Mesendoderm (in vitro differentiated cells): ENCODE measurements at regions not wholly inside any gene's neighbourhood (a gene's known extent, or its start where the extent isn't known, plus 50 kb on each side); places are given as distances from the start of the nearest gene placed in this dataset.

Source experiments
- DNase-seq: peaks from one replicate; pipeline ENCODE4 v3.0.0; 2013
- H2AK5ac ChIP-seq: 2 replicates; pipeline ENCODE4 v1.6.1; 2013; ENCODE audit warnings: low read length, inconsistent platforms
- H2BK120ac ChIP-seq: 2 replicates; pipeline ENCODE4 v1.6.1; 2013; ENCODE audit warnings: low read depth, mild to moderate bottlenecking, low read length, moderate library complexity, mixed read lengths
- H2BK15ac ChIP-seq: replicated peaks from 2 replicates; pipeline ENCODE4 v1.6.1; 2013; ENCODE audit warnings: low read depth, mild to moderate bottlenecking, moderate library complexity
- H2BK5ac ChIP-seq: 2 replicates; pipeline ENCODE4 v1.6.1; 2013; ENCODE audit warnings: low read length, inconsistent platforms
- H3K18ac ChIP-seq: 2 replicates; pipeline ENCODE4 v1.6.1; 2013; ENCODE audit warnings: mild to moderate bottlenecking, low read length, mixed read lengths
- H3K23ac ChIP-seq: one replicate; pipeline ENCODE4 v1.6.1; 2013; ENCODE audit warnings: low read length
- H3K27ac ChIP-seq: 2 replicates; pipeline ENCODE4 v1.5.1; 2013; ENCODE audit warnings: low read depth, mild to moderate bottlenecking, inconsistent platforms, low read length, moderate library complexity
- H3K27me3 ChIP-seq: 2 replicates; pipeline ENCODE4 v1.6.1; 2013; ENCODE audit warnings: low read length, control low read depth, mild to moderate bottlenecking, inconsistent platforms; ENCODE audit not compliant: insufficient read depth, poor library complexity
- H3K36me3 ChIP-seq: 2 replicates; pipeline ENCODE4 v1.6.1; 2013; ENCODE audit warnings: low read length, inconsistent platforms; ENCODE audit not compliant: control insufficient read depth, insufficient read depth
- H3K4ac ChIP-seq: one replicate; pipeline ENCODE4 v1.6.1; 2013; ENCODE audit warnings: low read depth, mild to moderate bottlenecking, low read length, moderate library complexity
- H3K4me1 ChIP-seq: 2 replicates; pipeline ENCODE4 v1.6.1; 2013; ENCODE audit warnings: low read depth, low read length, inconsistent platforms; ENCODE audit not compliant: control insufficient read depth
- H3K4me2 ChIP-seq: 2 replicates; pipeline ENCODE4 v1.6.1; 2013; ENCODE audit warnings: low read length
- H3K4me3 ChIP-seq: 2 replicates; pipeline ENCODE4 v1.5.1; 2013; ENCODE audit warnings: mild to moderate bottlenecking, low read length
- H3K56ac ChIP-seq: one replicate; pipeline ENCODE4 v1.6.1; 2013; ENCODE audit warnings: low read length
- H3K79me1 ChIP-seq: 2 replicates; pipeline ENCODE4 v1.6.1; 2013; ENCODE audit warnings: low read length, inconsistent platforms
- H3K79me2 ChIP-seq: 2 replicates; pipeline ENCODE4 v1.6.1; 2013; ENCODE audit warnings: mild to moderate bottlenecking, low read length; ENCODE audit not compliant: control insufficient read depth, insufficient read depth
- H3K9ac ChIP-seq: 2 replicates; pipeline ENCODE4 v1.6.1; 2013; ENCODE audit warnings: low read length, inconsistent platforms
- H4K5ac ChIP-seq: one replicate; pipeline ENCODE4 v1.6.1; 2013; ENCODE audit warnings: low read length
- H4K8ac ChIP-seq: one replicate; pipeline ENCODE4 v1.6.1; 2013; ENCODE audit warnings: low read depth, mild to moderate bottlenecking, control low read depth, low read length, moderate library complexity
- WGBS: extraction: QIAGEN DNeasy Blood & Tissue Kit; methylation state at CpG from one replicate; pipeline ENCODE4 v1.1.7; 2013; ENCODE audit warnings: low lambda C conversion rate, missing lambda C conversion rate; ENCODE audit not compliant: insufficient coverage; ENCODE audit errors: extremely low coverage; 5-methylcytosine and 5-hydroxymethylcytosine counted together

- Histone ChIP-seq H3K27ac (no peak overlapping the region), H3K9ac (no peak overlapping the region), H3K4me1 (no peaks in the 10 kb centered on the region), H3K4ac (no peak overlapping the region), H3K79me2 (no peaks in the 10 kb centered on the region), H3K4me3 (no peak overlapping the region), H3K56ac (no peak overlapping the region), H2BK15ac (no peak overlapping the region), H2AK5ac (no peak overlapping the region), H3K27me3 (no peaks in the 10 kb centered on the region), H3K18ac (no peak overlapping the region), H3K36me3 (no peaks in the 10 kb centered on the region), H2BK5ac (no peak overlapping the region), H4K5ac (no peak overlapping the region), H3K23ac (no peak overlapping the region), H3K4me2 (no peak overlapping the region), H2BK120ac (no peak overlapping the region), H4K8ac (no peak overlapping the region), H3K79me1 (no peaks in the 10 kb centered on the region)
- DNase-seq, result no peak
- no CpG with 5 or more reads among the region's 1 CpG for WGBS
Measured at GRCh38 chr3:84439476-84439875, 519.3 kb upstream of the CADM2 start.

- Histone ChIP-seq H2BK5ac (no peak overlapping the region), H3K36me3 (no peaks in the 10 kb centered on the region), H4K5ac (no peak overlapping the region), H3K56ac (no peak overlapping the region), H4K8ac (no peak overlapping the region), H3K4ac (no peak overlapping the region), H3K23ac (no peak overlapping the region), H2AK5ac (no peak overlapping the region), H3K79me1 (no peaks in the 10 kb centered on the region), H3K4me3 (no peak overlapping the region), H2BK120ac (no peak overlapping the region), H3K79me2 (no peaks in the 10 kb centered on the region), H3K4me2 (no peak overlapping the region), H3K18ac (no peak overlapping the region), H3K27ac (no peak overlapping the region), H3K9ac (no peak overlapping the region), H3K27me3 (no peaks in the 10 kb centered on the region), H2BK15ac (no peak overlapping the region), H3K4me1 (no peaks in the 10 kb centered on the region)
- peak; percentile 1 for DNase-seq
- WGBS, result no CpG with 5 or more reads among the region's 11 CpGs
Measured at GRCh38 chr3:84440291-84440690, 518.5 kb upstream of the CADM2 start.

GRCh38 chr3:84442533-84442932 is 516.3 kb upstream of the CADM2 start:
- DNase-seq, result no peak
- H3K4me2 ChIP-seq, result no peak overlapping the region
- no peaks in the 10 kb centered on the region for H3K27me3 ChIP-seq
- H3K36me3 ChIP-seq, result no peaks in the 10 kb centered on the region
- no peak overlapping the region for H2BK15ac ChIP-seq
- no peak overlapping the region for H2BK5ac ChIP-seq
- H3K18ac ChIP-seq, result no peak overlapping the region
- H4K5ac ChIP-seq, result no peak overlapping the region
- H3K9ac ChIP-seq, result no peak overlapping the region
- no peak overlapping the region for H3K4ac ChIP-seq
- H3K4me1 ChIP-seq, result no peaks in the 10 kb centered on the region
- no peak overlapping the region for H3K27ac ChIP-seq
- no peak overlapping the region for H3K4me3 ChIP-seq
- no peak overlapping the region for H3K56ac ChIP-seq
- no peak overlapping the region for H4K8ac ChIP-seq
- no CpG with 5 or more reads among the region's 2 CpGs for WGBS
- H2AK5ac ChIP-seq, result no peak overlapping the region
- H3K79me1 ChIP-seq, result no peaks in the 10 kb centered on the region
- H2BK120ac ChIP-seq, result no peak overlapping the region
- no peak overlapping the region for H3K23ac ChIP-seq
- no peaks in the 10 kb centered on the region for H3K79me2 ChIP-seq

- no peak for DNase-seq
- 100% methylated on average over 2 of the region's 6 CpGs for WGBS
Measured at GRCh38 chr3:84444726-84445521, 513.9 kb upstream of the CADM2 start.

GRCh38 chr3:84487296-84487695 is 471.5 kb upstream of the CADM2 start:
- H3K18ac ChIP-seq, result no peak overlapping the region
- WGBS, result no CpG with 5 or more reads among the region's 8 CpGs

More at GRCh38 chr3:84444726-84445521, 513.9 kb upstream of the CADM2 start:
- H2BK5ac ChIP-seq, result no peak overlapping the region
- no peak overlapping the region for H2AK5ac ChIP-seq
- H3K36me3 ChIP-seq, result no peaks in the 10 kb centered on the region
- no peak overlapping the region for H3K56ac ChIP-seq
- H3K27ac ChIP-seq, result no peak overlapping the region
- no peak overlapping the region for H3K18ac ChIP-seq
- H3K79me1 ChIP-seq, result no peaks in the 10 kb centered on the region
- no peak overlapping the region for H3K4me3 ChIP-seq
- H2BK15ac ChIP-seq, result no peak overlapping the region
- no peak overlapping the region for H3K23ac ChIP-seq
- H3K79me2 ChIP-seq, result no peaks in the 10 kb centered on the region
- no peak overlapping the region for H4K8ac ChIP-seq
- H3K9ac ChIP-seq, result no peak overlapping the region
- H3K27me3 ChIP-seq, result no peaks in the 10 kb centered on the region
- no peaks in the 10 kb centered on the region for H3K4me1 ChIP-seq
- H3K4ac ChIP-seq, result no peak overlapping the region
- H4K5ac ChIP-seq, result no peak overlapping the region
- H3K4me2 ChIP-seq, result no peak overlapping the region
- no peak overlapping the region for H2BK120ac ChIP-seq

GRCh38 chr3:84504761-84505160 is 454.0 kb upstream of the CADM2 start:
- Histone ChIP-seq H2BK15ac (no peak overlapping the region), H3K36me3 (no peaks in the 10 kb centered on the region), H3K79me1 (no peaks in the 10 kb centered on the region), H2BK5ac (no peak overlapping the region), H3K4ac (no peak overlapping the region), H2AK5ac (no peak overlapping the region), H4K5ac (no peak overlapping the region), H3K79me2 (no peaks in the 10 kb centered on the region), H3K9ac (no peak overlapping the region), H4K8ac (no peak overlapping the region), H2BK120ac (no peak overlapping the region), H3K18ac (no peak overlapping the region), H3K56ac (no peak overlapping the region), H3K4me3 (no peak overlapping the region), H3K27me3 (no peaks in the 10 kb centered on the region), H3K4me2 (no peak overlapping the region), H3K23ac (no peak overlapping the region), H3K27ac (no peak overlapping the region), H3K4me1 (no peaks in the 10 kb centered on the region)
- no CpG with 5 or more reads among the region's 1 CpG for WGBS
- DNase-seq, result no peak

More at GRCh38 chr3:84487296-84487695, 471.5 kb upstream of the CADM2 start:
- H3K4me2 ChIP-seq, result no peak overlapping the region
- DNase-seq, result peak; percentile 37
- H4K5ac ChIP-seq, result no peak overlapping the region
- H2BK15ac ChIP-seq, result no peak overlapping the region
- no peaks in the 10 kb centered on the region for H3K27me3 ChIP-seq
- no peak overlapping the region for H2BK5ac ChIP-seq
- no peaks in the 10 kb centered on the region for H3K36me3 ChIP-seq
- H3K4ac ChIP-seq, result no peak overlapping the region
- no peak overlapping the region for H2AK5ac ChIP-seq
- H3K9ac ChIP-seq, result no peak overlapping the region
- no peaks in the 10 kb centered on the region for H3K79me1 ChIP-seq
- no peak overlapping the region for H3K23ac ChIP-seq
- no peaks in the 10 kb centered on the region for H3K79me2 ChIP-seq
- no peak overlapping the region for H3K27ac ChIP-seq
- H4K8ac ChIP-seq, result no peak overlapping the region
- H3K56ac ChIP-seq, result no peak overlapping the region
- H3K4me1 ChIP-seq, result no peaks in the 10 kb centered on the region
- no peak overlapping the region for H3K4me3 ChIP-seq
- no peak overlapping the region for H2BK120ac ChIP-seq
